Spleen (tissue), 11 donors: ENCODE measurements at regions not wholly inside any gene's neighbourhood (a gene's known extent, or its start where the extent isn't known, plus 50 kb on each side); places are given as distances from the start of the nearest gene placed in this dataset.

ENCODE experiments used
- DNase-seq: peaks from one replicate; pipeline ENCODE4 v3.0.0-alpha.2; 2020
- H3K27ac ChIP-seq, 8 donors: fragments of 200-600 bp; sonication (generic) in 7 of 8; 1 replicate in 4 of 8; 2 replicates in 4 of 8; pipeline versions ENCODE4 v1.5.0 to v1.8.0; 2016 to 2021; ENCODE audit warnings: inconsistent platforms in 4 of 8, mild to moderate bottlenecking in 4 of 8, moderate library complexity in 1 of 8
- H3K27me3 ChIP-seq, 7 donors: fragments of 200-600 bp; sonication (generic) in 6 of 7; replicated peaks in 1 of 7; 1 replicate in 4 of 7; 2 replicates in 3 of 7; pipeline versions ENCODE4 v1.5.0 to v1.8.0; 2016 to 2021; ENCODE audit warnings: inconsistent platforms in 3 of 7, mild to moderate bottlenecking in 1 of 7
- H3K36me3 ChIP-seq, 6 donors: fragments of 200-600 bp; sonication (generic) in 5 of 6; 1 replicate in 4 of 6; 2 replicates in 2 of 6; pipeline versions ENCODE4 v1.5.0 to v1.8.0; 2016 to 2021; ENCODE audit warnings: inconsistent platforms in 2 of 6
- H3K4me1 ChIP-seq, 6 donors: fragments of 200-600 bp; sonication (generic) in 5 of 6; 1 replicate in 3 of 6; 2 replicates in 3 of 6; pipeline versions ENCODE4 v1.5.0 to v1.8.0; 2016 to 2021; ENCODE audit warnings: inconsistent platforms in 3 of 6
- H3K4me3 ChIP-seq, 8 donors: fragments of 200-600 bp; sonication (generic) in 7 of 8; 1 replicate in 4 of 8; 2 replicates in 4 of 8; pipeline versions ENCODE4 v1.5.0 to v1.8.0; 2016 to 2021; ENCODE audit warnings: inconsistent platforms in 4 of 8, mild to moderate bottlenecking in 4 of 8, moderate library complexity in 2 of 8
- H3K9me3 ChIP-seq, 8 donors: fragments of 200-600 bp; sonication (generic) in 7 of 8; 1 replicate in 4 of 8; 2 replicates in 4 of 8; pipeline versions ENCODE4 v1.5.0 to v1.8.0; 2016 to 2021; ENCODE audit warnings: inconsistent platforms in 4 of 8
- POLR2A ChIP-seq, 3 donors: fragments of 450-650 bp; IDR thresholded peaks; one replicate each; pipeline ENCODE4 v1.5.1; 2017; ENCODE audit warnings: antibody characterized with exemption in 3 of 3, mild to moderate bottlenecking in 1 of 3
- POLR2AphosphoS5 ChIP-seq, 3 donors: sonication (generic); formaldehyde crosslinking; IDR thresholded peaks; one replicate each; pipeline ENCODE4 v1.5.1; 2017; ENCODE audit warnings: antibody characterized with exemption in 3 of 3
- WGBS, 5 donors: extraction: QIAGEN DNeasy Blood & Tissue Kit in 3 of 5; methylation state at CpG; one replicate each; pipeline versions ENCODE4 v1.1.5 to v1.1.7; 2013 to 2018; 5-methylcytosine and 5-hydroxymethylcytosine counted together
- intact Hi-C: fragments of 100-400 bp; cut with DNase I; formaldehyde crosslinking; loops from one replicate; pipeline ENCODE4 v1.15.0; 2023; ENCODE audit warnings: low total_unique reads
- TF ChIP-seq, protein P1 (sequence below), 11 experiments: fragments of 200-600 bp in 7 of 11; fragments of 450-650 bp in 4 of 11; sonication (generic) in 4 of 11; IDR thresholded peaks in 8 of 11; conservative IDR thresholded peaks in 3 of 11; 1 replicate in 7 of 11; 2 replicates in 4 of 11; pipeline versions ENCODE4 v1.4.0 to v1.8.0; 2016 to 2021; ENCODE audit warnings: antibody characterized with exemption in 11 of 11, inconsistent platforms in 4 of 11, mild to moderate bottlenecking in 1 of 11
- donor health status: healthy with polysubstance abuse.
- donor health status: DM: no; HTN: no; CAD: no; lungs with moderate emphysema.
- donor health status: DM: no; HTN: no; CAD: no.
- donor health status: Bipolar disorder and iron deficiency.
- donor health status: healthy.
- donor health status: DM: no; HTN: no; CAD: no.
- donor health status: DM: yes; HTN: yes; CAD: no.

DNA sequence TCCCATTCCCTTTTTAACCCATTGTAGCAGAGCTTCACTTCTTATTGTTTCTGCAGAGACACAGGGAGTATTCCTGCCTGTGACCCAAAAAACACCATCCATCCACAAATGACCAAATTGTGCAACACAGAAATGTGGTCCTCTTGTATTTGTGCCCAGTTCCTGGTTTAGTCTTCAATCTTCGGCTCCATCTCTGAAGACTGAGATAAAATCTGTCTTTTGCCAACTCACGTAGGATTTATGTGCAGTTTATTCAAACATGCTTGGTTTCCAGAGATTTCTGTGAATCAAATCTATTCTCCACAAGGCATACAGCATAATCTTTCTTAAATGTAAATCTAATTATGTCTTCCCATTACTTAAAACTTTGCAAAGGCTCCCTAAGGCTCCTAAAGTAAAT lies 307.0 kb downstream of the AASDHPPT start:
- H3K9me3 ChIP-seq = no peaks in the 10 kb centered on the region
- no peak overlapping the region for H3K27ac ChIP-seq
- H3K27me3 ChIP-seq = no peaks in the 10 kb centered on the region
- TF ChIP-seq, protein P1, sequence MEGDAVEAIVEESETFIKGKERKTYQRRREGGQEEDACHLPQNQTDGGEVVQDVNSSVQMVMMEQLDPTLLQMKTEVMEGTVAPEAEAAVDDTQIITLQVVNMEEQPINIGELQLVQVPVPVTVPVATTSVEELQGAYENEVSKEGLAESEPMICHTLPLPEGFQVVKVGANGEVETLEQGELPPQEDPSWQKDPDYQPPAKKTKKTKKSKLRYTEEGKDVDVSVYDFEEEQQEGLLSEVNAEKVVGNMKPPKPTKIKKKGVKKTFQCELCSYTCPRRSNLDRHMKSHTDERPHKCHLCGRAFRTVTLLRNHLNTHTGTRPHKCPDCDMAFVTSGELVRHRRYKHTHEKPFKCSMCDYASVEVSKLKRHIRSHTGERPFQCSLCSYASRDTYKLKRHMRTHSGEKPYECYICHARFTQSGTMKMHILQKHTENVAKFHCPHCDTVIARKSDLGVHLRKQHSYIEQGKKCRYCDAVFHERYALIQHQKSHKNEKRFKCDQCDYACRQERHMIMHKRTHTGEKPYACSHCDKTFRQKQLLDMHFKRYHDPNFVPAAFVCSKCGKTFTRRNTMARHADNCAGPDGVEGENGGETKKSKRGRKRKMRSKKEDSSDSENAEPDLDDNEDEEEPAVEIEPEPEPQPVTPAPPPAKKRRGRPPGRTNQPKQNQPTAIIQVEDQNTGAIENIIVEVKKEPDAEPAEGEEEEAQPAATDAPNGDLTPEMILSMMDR (IDR thresholded peaks at IDR 0.05 in 8 of 11, conservative IDR thresholded peaks at IDR 0.05 in 3 of 11) = no peak
- TF ChIP-seq POLR2AphosphoS5 (IDR thresholded peaks at IDR 0.05) (no peak), POLR2A (IDR thresholded peaks at IDR 0.05) (no peak)
- no peaks in the 10 kb centered on the region for H3K4me1 ChIP-seq
- WGBS, 5 donors = 70 to 85% (median 80%) methylated on average over 2 of the region's 2 CpGs
- no peak overlapping the region for H3K4me3 ChIP-seq
- no peaks in the 10 kb centered on the region for H3K36me3 ChIP-seq
- DNase-seq = no peak
- intact Hi-C loops = no loop called here

DNA sequence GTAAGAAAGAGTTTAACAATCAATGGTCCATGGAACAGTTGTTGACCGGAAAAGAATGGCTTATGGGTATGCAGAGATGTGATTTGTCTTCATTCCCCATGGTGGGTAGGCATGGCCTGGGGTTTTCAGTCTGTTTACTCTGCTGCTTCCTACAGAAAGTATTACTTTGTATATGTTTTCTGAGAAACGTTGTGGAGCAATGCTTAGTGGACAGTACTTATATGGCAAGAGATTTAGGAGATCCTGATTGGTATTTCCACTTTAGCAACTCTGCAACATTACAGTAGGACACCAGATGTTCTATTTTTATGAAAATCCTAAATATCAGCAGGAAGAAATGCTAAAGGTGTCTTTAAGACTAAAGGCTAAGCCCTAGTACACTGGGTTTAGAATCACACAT lies 309.1 kb downstream of the AASDHPPT start:
- Histone ChIP-seq H3K27me3 (no peaks in the 10 kb centered on the region), H3K4me1 (no peaks in the 10 kb centered on the region), H3K36me3 (no peaks in the 10 kb centered on the region), H3K27ac (no peak overlapping the region), H3K4me3 (no peak overlapping the region), H3K9me3 (no peaks in the 10 kb centered on the region)
- TF ChIP-seq POLR2AphosphoS5 (IDR thresholded peaks at IDR 0.05) (no peak), POLR2A (IDR thresholded peaks at IDR 0.05) (no peak)
- TF ChIP-seq, protein P1 (IDR thresholded peaks at IDR 0.05 in 8 of 11, conservative IDR thresholded peaks at IDR 0.05 in 3 of 11) = no peak
- no peak for DNase-seq
- WGBS, 5 donors = 61 to 83% (median 76%) methylated on average over 2 of the region's 2 CpGs
- intact Hi-C loops = no loop called here

DNA sequence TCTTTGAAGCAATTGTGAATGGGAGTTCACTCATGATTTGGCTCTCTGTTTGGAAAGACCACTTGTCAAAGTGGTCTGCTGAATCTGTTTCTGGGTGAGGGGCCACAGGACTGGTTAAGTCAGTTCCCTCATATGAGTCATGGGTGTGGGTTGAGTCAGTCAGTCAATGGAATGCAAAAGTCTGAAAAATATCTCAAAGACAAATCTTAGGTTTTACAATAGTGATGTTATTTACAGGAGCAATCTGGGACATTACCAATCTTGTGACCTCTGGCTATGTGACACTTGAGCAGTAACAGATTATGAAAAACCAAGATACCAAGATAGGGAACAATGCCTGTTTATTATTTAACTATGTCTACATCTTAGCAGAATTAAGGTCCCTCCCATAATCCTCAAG lies 311.6 kb downstream of the AASDHPPT start:
- no peaks in the 10 kb centered on the region for H3K4me1 ChIP-seq
- no peak overlapping the region for H3K4me3 ChIP-seq

DNA sequence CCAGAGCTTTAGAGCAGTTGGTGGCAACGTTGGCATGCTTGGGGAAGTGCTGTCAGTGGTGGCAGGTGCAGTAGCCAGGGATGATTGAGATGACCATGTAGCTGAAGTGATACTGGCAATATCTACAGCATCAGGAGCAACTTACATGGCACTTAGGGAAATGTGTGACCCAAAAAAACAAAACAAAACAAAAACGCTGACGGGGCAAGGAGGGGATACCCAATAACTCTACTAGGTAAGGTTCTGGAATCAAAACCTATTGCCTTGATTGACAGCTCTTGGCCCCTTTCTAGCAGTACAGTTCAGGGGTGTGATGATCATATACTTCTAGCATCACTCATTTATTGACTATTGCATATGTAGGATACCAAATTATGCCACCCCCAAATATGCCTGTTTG lies 312.6 kb downstream of the AASDHPPT start:
- Histone ChIP-seq H3K36me3 (no peaks in the 10 kb centered on the region), H3K9me3 (peaks cover 0 to 2% (median 0%) of the 10 kb centered on the region in 8 donors), H3K4me1 (no peaks in the 10 kb centered on the region), H3K27me3 (no peaks in the 10 kb centered on the region), H3K27ac (no peak overlapping the region), H3K4me3 (no peak overlapping the region)
- DNase-seq = no peak
- no peak for TF ChIP-seq POLR2AphosphoS5 (IDR thresholded peaks at IDR 0.05)
- TF ChIP-seq, protein P1 (IDR thresholded peaks at IDR 0.05 in 8 of 11, conservative IDR thresholded peaks at IDR 0.05 in 3 of 11) = no peak
- no peak for TF ChIP-seq POLR2A (IDR thresholded peaks at IDR 0.05)
- intact Hi-C loops = no loop called here
- WGBS, 5 donors = 71 to 82% (median 73%) methylated on average over 3 of the region's 3 CpGs

More for the DNA sequence above, 311.6 kb downstream of the AASDHPPT start:
- intact Hi-C loops = no loop called here
- H3K9me3 ChIP-seq = no peaks in the 10 kb centered on the region
- H3K27me3 ChIP-seq = no peaks in the 10 kb centered on the region
- no peak for TF ChIP-seq POLR2A (IDR thresholded peaks at IDR 0.05)
- TF ChIP-seq, protein P1 (IDR thresholded peaks at IDR 0.05 in 8 of 11, conservative IDR thresholded peaks at IDR 0.05 in 3 of 11) = no peak
- TF ChIP-seq POLR2AphosphoS5 (IDR thresholded peaks at IDR 0.05) = no peak
- no peak for DNase-seq
- H3K27ac ChIP-seq = no peak overlapping the region
- no peaks in the 10 kb centered on the region for H3K36me3 ChIP-seq
